ENCODE measurements at regions not wholly inside any gene's neighbourhood (a gene's known extent, or its start where the extent isn't known, plus 50 kb on each side); places are given as distances from the start of the nearest gene placed in this dataset.
"Not testable (repeated sequence)": the region's sequence is repeated elsewhere in the genome, so short reads cannot be mapped to it uniquely, and the experiment has no call there.

- DNase-seq (ENCODE audit: low spot score) = no peak
Observed at GRCh38 chr9:81814401-81814793, 113.8 kb upstream of the SPATA31D4 start.

GRCh38 chr9:81814794-81815464 is 113.3 kb upstream of the SPATA31D4 start:
- DNase-seq (ENCODE audit: low spot score) = no peak

- no peak for DNase-seq (ENCODE audit: low spot score)
Observed at GRCh38 chr9:81815781-81816180, 112.4 kb upstream of the SPATA31D4 start.

GRCh38 chr9:81819155-81819554 is 109.1 kb upstream of the SPATA31D4 start:
- no peak for DNase-seq (ENCODE audit: low spot score)

GRCh38 chr9:81819859-81820546 is 108.2 kb upstream of the SPATA31D4 start:
- DNase-seq (ENCODE audit: low spot score) = no peak

- no peak for DNase-seq (ENCODE audit: low spot score)
Observed at GRCh38 chr9:81822301-81822865, 105.8 kb upstream of the SPATA31D4 start.

- no peak for DNase-seq (ENCODE audit: low spot score)
Observed at GRCh38 chr9:81822967-81823366, 105.3 kb upstream of the SPATA31D4 start.

GRCh38 chr9:81823672-81824554 is 104.3 kb upstream of the SPATA31D4 start:
- peak; percentile 84 for DNase-seq (ENCODE audit: low spot score)

- peak; percentile 73 for DNase-seq (ENCODE audit: low spot score)
Observed at GRCh38 chr9:81824802-81825730, 103.2 kb upstream of the SPATA31D4 start.

GRCh38 chr9:81825846-81826516 is 102.2 kb upstream of the SPATA31D4 start:
- no peak for DNase-seq (ENCODE audit: low spot score)

GRCh38 chr9:81826517-81826906 is 101.7 kb upstream of the SPATA31D4 start:
- peak; percentile 98 for DNase-seq (ENCODE audit: low spot score)

- DNase-seq (ENCODE audit: low spot score) = no peak
Observed at GRCh38 chr9:81827616-81828296, 100.5 kb upstream of the SPATA31D4 start.

- DNase-seq (ENCODE audit: low spot score) = no peak
Observed at GRCh38 chr9:81829195-81829882, 98.9 kb upstream of the SPATA31D4 start.

GRCh38 chr9:81830431-81830830 is 97.8 kb upstream of the SPATA31D4 start:
- not testable (repeated sequence) for DNase-seq (ENCODE audit: low spot score)

GRCh38 chr9:81832571-81833285 is 95.5 kb upstream of the SPATA31D4 start:
- no peak for DNase-seq (ENCODE audit: low spot score)

GRCh38 chr9:81833563-81834345 is 94.5 kb upstream of the SPATA31D4 start:
- DNase-seq (ENCODE audit: low spot score) = no peak

GRCh38 chr9:81841333-81841732 is 86.9 kb upstream of the SPATA31D4 start:
- no peak for DNase-seq (ENCODE audit: low spot score)

GRCh38 chr9:81844131-81844567 is 84.1 kb upstream of the SPATA31D4 start:
- peak; percentile 75 for DNase-seq (ENCODE audit: low spot score)

Data from putamen (tissue), 1 donor.